ENCODE measurements at regions not wholly inside any gene's neighbourhood (a gene's known extent, or its start where the extent isn't known, plus 50 kb on each side); places are given as distances from the start of the nearest gene placed in this dataset.

GRCh38 chr17:5869041-5869745 is 201.0 kb upstream of the WSCD1 start:
- Histone ChIP-seq H3K27me3 (replicated peaks) (no peaks in the 10 kb centered on the region), H3K9me3 (replicated peaks) (no peaks in the 10 kb centered on the region), H3K27ac (no peak overlapping the region), H3K36me3 (no peaks in the 10 kb centered on the region), H3K4me1 (replicated peaks) (no peaks in the 10 kb centered on the region), H3K4me3 (no peak overlapping the region)
- DNase-seq (ENCODE audit: low read depth in 1 of 2, low spot score in 2 of 2), result no peak

DNA sequence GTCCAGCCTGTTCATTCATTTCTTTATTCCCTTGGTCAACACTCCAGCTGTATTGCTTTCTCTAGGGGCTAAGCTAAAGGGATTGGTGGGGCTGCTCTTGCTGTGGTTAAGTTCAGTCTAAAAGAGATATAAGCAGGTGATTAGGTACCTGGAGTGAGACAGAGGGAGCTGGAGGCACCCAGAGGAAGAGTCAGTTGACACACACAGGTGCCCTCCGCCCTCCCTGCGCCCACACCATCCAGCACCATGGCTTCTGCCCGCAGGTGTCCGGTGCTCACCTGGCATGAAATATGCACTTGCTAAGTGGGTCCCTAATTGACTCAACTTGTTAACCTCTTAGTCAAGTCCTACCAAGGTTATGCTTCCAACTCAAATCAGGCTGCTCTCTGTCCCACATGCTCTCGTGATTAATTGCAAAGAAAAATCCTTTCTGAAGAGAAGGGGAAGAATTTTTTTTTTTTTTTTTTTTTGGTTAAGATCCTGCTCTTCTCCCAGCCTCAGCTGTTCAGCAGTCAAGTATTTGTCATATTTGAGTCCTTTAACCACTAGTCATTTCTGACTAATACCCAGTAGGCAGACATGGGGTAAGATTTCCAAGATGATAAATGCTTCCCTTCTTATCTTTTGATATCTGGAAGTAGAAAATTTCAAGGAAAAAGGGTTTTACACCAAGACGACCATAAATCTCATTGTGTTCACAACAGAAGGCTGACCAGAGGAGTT is 199.8 kb upstream of the WSCD1 start:
- Histone ChIP-seq H3K4me1 (replicated peaks) (no peaks in the 10 kb centered on the region), H3K4me3 (no peak overlapping the region), H3K27me3 (replicated peaks) (no peaks in the 10 kb centered on the region), H3K36me3 (no peaks in the 10 kb centered on the region), H3K27ac (no peak overlapping the region), H3K9me3 (replicated peaks) (no peaks in the 10 kb centered on the region)
- no peak for DNase-seq (ENCODE audit: low read depth in 1 of 2, low spot score in 2 of 2)

- Histone ChIP-seq H3K4me1 (replicated peaks) (no peaks in the 10 kb centered on the region), H3K27ac (no peak overlapping the region), H3K27me3 (replicated peaks) (no peaks in the 10 kb centered on the region), H3K36me3 (no peaks in the 10 kb centered on the region), H3K4me3 (no peak overlapping the region), H3K9me3 (replicated peaks) (no peaks in the 10 kb centered on the region)
- no peak for DNase-seq (ENCODE audit: low read depth in 1 of 2, low spot score in 2 of 2)
These were observed 198.5 kb upstream of the WSCD1 start for GRCh38 chr17:5871666-5872065.

DNA sequence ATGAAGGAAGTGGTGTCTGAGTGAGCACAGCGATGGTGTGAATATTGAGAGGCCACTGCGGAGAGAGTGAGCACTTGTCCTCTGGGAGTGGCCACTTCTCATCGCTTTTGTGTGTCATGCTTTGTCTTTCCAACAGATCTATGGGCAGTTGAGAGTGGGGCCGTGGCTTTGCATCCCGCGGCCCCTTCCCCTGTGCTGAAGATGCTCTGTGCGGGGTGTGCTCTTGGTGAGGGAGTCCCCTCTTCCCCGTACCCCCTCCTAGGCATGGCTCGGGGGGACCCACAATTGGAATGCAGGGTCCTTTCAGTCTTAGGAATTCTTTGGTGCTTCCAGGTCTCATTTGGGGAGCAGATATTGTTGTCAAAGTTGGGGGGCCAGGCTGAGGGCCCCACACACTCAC is 197.3 kb upstream of the WSCD1 start:
- Histone ChIP-seq H3K36me3 (no peaks in the 10 kb centered on the region), H3K27me3 (replicated peaks) (no peaks in the 10 kb centered on the region), H3K27ac (no peak overlapping the region), H3K4me3 (no peak overlapping the region), H3K9me3 (replicated peaks) (no peaks in the 10 kb centered on the region), H3K4me1 (replicated peaks) (no peaks in the 10 kb centered on the region)
- DNase-seq (ENCODE audit: low read depth in 1 of 2, low spot score in 2 of 2), result no peak

DNA sequence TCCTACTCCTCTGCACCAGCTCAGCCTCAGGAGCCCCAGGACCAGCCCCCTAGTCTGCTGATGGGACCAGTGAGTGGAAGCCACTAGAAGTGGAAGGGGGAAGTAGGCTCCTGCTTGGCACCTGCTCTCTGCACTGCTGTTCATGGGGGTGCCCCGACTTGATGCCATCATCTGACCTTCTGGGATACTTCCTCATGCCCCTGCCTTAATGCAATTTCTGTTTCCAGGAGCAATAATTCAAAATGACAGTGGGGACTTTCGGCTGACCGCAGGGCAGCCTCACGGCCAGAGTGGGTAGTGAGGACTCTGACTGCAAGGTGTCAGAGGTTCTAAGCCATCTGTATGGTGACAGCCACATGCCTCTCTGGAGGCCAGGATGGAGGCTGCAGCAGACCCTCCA is 196.4 kb upstream of the WSCD1 start:
- Histone ChIP-seq H3K4me1 (replicated peaks) (no peaks in the 10 kb centered on the region), H3K27ac (no peak overlapping the region), H3K4me3 (no peak overlapping the region), H3K9me3 (replicated peaks) (no peaks in the 10 kb centered on the region), H3K36me3 (no peaks in the 10 kb centered on the region), H3K27me3 (replicated peaks) (no peaks in the 10 kb centered on the region)
- no peak for DNase-seq (ENCODE audit: low read depth in 1 of 2, low spot score in 2 of 2)

- Histone ChIP-seq H3K27ac (no peak overlapping the region), H3K27me3 (replicated peaks) (no peaks in the 10 kb centered on the region), H3K9me3 (replicated peaks) (no peaks in the 10 kb centered on the region), H3K4me1 (replicated peaks) (no peaks in the 10 kb centered on the region), H3K4me3 (no peak overlapping the region), H3K36me3 (no peaks in the 10 kb centered on the region)
- DNase-seq (ENCODE audit: low read depth in 1 of 2, low spot score in 2 of 2), result no peak
These were observed 195.7 kb upstream of the WSCD1 start for GRCh38 chr17:5874486-5874885.

DNA sequence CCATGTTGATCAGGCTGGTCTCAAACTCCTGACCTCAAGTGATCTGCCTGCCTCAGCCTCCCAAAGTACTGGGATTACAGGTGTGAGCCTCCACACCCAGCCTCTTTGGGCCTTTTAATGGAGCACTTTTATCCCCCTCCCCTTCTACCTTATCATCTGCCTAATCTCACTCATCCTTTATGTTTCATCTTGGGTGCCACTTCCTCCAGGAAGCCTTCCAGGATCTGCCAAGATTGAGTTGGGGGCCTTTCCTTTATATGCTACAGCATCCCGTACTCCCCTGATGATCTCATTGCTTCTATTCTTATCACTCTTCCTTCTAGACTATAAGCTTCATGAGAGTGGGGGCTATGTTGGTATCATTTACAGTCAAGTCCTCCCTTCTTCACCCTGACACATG is 192.8 kb upstream of the WSCD1 start:
- H3K4me3 ChIP-seq, result no peak overlapping the region
- H3K9me3 ChIP-seq (replicated peaks), result no peaks in the 10 kb centered on the region
- H3K27ac ChIP-seq, result no peak overlapping the region
- H3K27me3 ChIP-seq (replicated peaks), result no peaks in the 10 kb centered on the region
- no peaks in the 10 kb centered on the region for H3K4me1 ChIP-seq (replicated peaks)
- no peak for DNase-seq (ENCODE audit: low read depth in 1 of 2, low spot score in 2 of 2)
- no peaks in the 10 kb centered on the region for H3K36me3 ChIP-seq

DNA sequence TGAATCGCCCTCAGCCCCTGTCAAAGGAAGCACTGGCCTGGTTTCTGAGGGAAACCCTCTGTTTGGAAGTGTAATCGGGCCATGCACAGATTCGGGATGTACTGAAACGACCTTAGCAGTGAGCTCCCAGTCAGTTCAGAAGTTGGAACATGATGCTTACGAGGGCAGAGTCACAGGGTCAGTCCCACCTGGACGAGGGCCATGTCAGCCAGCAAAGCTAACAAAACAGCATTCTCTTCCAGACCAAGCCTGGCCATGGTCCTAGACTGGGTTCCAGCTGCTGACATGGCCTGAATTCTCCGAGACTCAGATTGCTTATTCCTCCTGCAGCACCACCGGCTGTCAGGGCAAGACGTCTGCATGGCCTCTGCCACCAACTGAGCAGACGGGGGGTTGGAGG is 192.2 kb upstream of the WSCD1 start:
- Histone ChIP-seq H3K36me3 (no peaks in the 10 kb centered on the region), H3K4me1 (replicated peaks) (no peaks in the 10 kb centered on the region), H3K27ac (no peak overlapping the region), H3K4me3 (no peak overlapping the region), H3K27me3 (replicated peaks) (no peaks in the 10 kb centered on the region), H3K9me3 (replicated peaks) (no peaks in the 10 kb centered on the region)
- DNase-seq (ENCODE audit: low read depth in 1 of 2, low spot score in 2 of 2), result no peak

DNA sequence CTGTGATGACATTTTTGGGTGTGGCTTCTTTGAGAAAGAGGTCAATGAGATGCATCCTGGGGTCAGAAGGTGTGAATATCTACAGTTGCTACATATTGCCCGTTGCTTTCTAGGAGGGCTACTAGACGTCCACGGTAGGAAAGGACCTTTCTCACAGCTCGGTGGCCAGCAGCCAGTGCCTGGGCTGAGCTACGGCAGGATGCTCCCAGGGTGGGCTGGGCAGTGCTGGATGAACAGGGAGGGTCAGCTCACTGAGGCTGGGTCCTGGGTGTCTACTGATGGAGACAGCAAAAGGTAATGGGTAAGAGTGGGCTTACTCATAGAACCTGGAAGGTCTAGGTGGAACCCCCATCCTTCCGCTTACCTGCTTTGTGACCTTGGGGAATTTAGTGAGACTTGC is 188.3 kb upstream of the WSCD1 start:
- DNase-seq (ENCODE audit: low read depth in 1 of 2, low spot score in 2 of 2), result no peak
- Histone ChIP-seq H3K4me1 (replicated peaks) (no peaks in the 10 kb centered on the region), H3K36me3 (no peaks in the 10 kb centered on the region), H3K9me3 (replicated peaks) (no peaks in the 10 kb centered on the region), H3K4me3 (no peak overlapping the region), H3K27me3 (replicated peaks) (no peaks in the 10 kb centered on the region), H3K27ac (no peak overlapping the region)

GRCh38 chr17:5883775-5884665 is 186.2 kb upstream of the WSCD1 start:
- no peak for DNase-seq (ENCODE audit: low read depth in 1 of 2, low spot score in 2 of 2)

DNA sequence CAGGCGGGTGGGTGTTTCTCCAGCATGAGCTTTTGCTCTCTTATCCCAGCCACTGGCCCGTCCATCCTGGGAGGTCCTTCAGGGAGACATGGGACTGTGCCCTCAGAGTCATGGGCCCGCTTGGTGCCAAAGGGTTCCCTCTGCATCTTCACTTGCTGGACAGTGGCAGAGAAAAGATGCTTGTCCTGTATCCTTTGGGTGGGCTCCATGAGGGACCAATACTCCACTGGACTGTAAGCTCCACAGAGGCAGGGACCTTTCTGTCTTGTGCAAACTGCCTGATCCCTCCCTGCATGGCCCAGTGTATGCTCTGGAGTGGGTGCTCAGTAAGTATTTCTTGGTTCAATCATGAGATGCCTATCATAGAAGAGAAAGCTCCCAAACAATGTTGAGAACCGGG is 184.8 kb upstream of the WSCD1 start:
- no peaks in the 10 kb centered on the region for H3K4me1 ChIP-seq (replicated peaks)
- no peak overlapping the region for H3K4me3 ChIP-seq
- no peaks in the 10 kb centered on the region; the same call in 1 of the 2 replicates for H3K9me3 ChIP-seq (replicated peaks)
- H3K27ac ChIP-seq, result no peak overlapping the region
- H3K27me3 ChIP-seq (replicated peaks), result no peaks in the 10 kb centered on the region
- no peak for DNase-seq (ENCODE audit: low read depth in 1 of 2, low spot score in 2 of 2)
- H3K36me3 ChIP-seq, result no peaks in the 10 kb centered on the region

More at GRCh38 chr17:5883775-5884665, 186.2 kb upstream of the WSCD1 start:
- no peaks in the 10 kb centered on the region for H3K9me3 ChIP-seq (replicated peaks)
- H3K36me3 ChIP-seq, result no peaks in the 10 kb centered on the region
- H3K27ac ChIP-seq, result no peak overlapping the region
- no peaks in the 10 kb centered on the region for H3K4me1 ChIP-seq (replicated peaks)
- H3K27me3 ChIP-seq (replicated peaks), result no peaks in the 10 kb centered on the region
- H3K4me3 ChIP-seq, result no peak overlapping the region

DNA sequence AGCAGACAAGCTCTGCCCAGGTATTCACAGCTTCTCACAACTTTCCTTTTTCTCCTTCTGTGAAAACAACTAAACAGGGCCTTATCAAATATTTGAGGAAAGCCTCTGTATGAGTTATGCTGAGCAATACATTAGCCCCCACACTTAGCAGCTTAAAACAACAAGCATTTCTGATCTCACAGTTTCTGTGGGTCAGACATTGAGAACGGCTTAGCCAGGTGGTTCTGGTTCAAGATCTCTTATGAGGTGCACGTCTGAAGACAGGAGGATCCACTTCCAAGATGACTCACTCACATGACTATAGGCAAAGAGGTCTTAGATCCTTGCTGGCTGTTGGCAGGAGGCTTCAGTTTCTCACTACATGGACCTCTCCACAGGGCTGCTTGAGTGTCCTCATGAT is 181.4 kb upstream of the WSCD1 start:
- no peaks in the 10 kb centered on the region for H3K36me3 ChIP-seq
- H3K4me3 ChIP-seq, result no peak overlapping the region
- no peak for DNase-seq (ENCODE audit: low read depth in 1 of 2, low spot score in 2 of 2)
- H3K27ac ChIP-seq, result no peak overlapping the region
- peaks cover 5% of the 10 kb centered on the region; the same call in 1 of the 2 replicates for H3K9me3 ChIP-seq (replicated peaks)
- no peaks in the 10 kb centered on the region for H3K4me1 ChIP-seq (replicated peaks)
- H3K27me3 ChIP-seq (replicated peaks), result no peaks in the 10 kb centered on the region

DNA sequence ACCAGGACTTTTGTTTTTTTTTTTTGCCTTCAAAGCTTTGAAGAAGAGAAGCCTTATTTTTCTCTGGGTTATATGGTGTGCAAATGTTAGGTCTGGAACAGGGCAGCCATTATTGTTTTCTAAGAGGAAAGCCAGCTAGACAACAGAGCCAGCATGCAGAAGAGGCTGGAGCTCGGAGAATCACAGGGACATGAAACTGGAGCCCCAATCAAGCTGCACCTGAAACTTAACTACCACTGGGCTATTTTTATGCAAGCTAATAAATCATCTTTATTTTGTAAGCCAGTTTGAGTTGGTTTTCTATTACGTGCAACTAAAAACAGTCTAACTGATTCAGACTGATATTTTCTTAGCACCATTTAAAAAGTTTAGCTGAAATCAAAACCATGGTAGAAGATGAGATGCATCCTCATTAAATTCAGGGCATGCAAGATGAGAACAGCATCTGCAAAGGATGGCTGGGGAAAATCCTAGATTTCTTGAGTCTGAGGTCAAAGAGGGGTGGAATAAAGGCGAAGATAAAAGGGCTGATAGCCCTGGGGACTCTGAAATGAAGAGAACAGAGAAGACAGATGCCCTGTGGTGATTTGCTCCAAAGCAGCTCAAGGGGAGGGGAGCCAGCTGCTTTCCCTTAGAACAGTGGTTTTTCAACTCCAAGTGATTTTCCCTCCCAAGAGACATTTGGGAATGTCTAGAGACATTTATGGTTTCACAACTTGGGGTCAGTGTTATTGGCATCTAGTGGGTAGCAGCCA is 177.1 kb upstream of the WSCD1 start:
- no peaks in the 10 kb centered on the region for H3K27me3 ChIP-seq (replicated peaks)

More for the DNA sequence above, 177.1 kb upstream of the WSCD1 start:
- peaks cover 5% of the 10 kb centered on the region; the same call in 1 of the 2 replicates for H3K9me3 ChIP-seq (replicated peaks)
- no peaks in the 10 kb centered on the region for H3K36me3 ChIP-seq
- H3K4me3 ChIP-seq, result no peak overlapping the region
- H3K4me1 ChIP-seq (replicated peaks), result no peaks in the 10 kb centered on the region
- DNase-seq (ENCODE audit: low read depth in 1 of 2, low spot score in 2 of 2), result no peak
- no peak overlapping the region for H3K27ac ChIP-seq
